ENCODE measurements at regions not wholly inside any gene's neighbourhood (a gene's known extent, or its start where the extent isn't known, plus 50 kb on each side); places are given as distances from the start of the nearest gene placed in this dataset.

GRCh38 chr5:54766748-54767147 is 218.6 kb downstream of the ESM1 start:
- DNase-seq, result no peak

- no peak for DNase-seq
Observed at GRCh38 chr5:54765165-54766028, 220.0 kb downstream of the ESM1 start.

DNA sequence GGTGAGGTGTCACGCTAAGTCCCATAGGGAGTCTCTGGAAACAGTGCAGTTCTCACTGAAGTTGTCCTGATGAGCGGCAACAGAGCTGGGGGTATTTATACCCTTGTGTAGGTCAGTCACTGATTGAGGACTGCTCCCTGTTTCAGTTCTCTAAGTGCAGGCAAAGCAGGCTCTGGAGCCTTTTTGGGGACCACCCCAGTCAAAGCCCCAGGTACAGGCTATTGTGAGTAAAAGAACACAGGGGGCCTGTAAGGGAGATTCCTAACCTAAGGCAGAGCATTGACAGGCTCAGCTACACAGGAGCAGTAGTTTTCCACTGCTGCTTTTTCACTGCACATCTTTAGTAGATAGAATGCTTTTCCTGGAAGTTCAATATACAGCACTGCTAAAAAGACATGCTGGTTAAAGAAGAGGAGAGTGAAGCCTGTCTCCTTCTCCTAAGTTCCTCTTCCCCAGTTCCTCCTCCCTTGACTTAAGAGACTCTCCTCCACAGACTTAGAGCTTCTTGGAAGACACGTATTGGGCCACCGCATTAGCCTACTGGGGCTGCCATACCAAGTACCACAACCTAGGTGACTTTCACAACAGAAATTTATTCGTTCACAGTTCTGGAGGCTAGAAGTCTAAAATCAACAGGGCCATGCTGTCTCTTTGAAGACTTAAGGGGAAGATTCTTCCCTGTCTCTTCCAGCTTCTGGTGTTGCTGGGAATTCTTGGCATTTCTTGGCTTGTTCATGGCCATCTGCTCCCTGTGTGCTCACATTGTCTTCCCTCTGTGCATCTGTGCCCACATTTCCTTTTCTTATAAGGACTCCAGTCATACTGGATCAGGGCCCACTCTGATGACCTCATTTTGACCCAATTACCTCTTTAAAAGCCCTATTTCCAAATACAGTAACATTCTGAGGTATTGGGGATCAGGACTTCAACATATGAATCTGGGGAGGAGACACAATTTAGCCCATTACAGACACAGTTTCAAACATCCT is 221.0 kb downstream of the ESM1 start:
- DNase-seq, result no peak

GRCh38 chr5:54761213-54761701 is 224.1 kb downstream of the ESM1 start:
- DNase-seq, result no peak

GRCh38 chr5:54760182-54760935 is 225.0 kb downstream of the ESM1 start:
- DNase-seq, result no peak

- no peak for DNase-seq
Observed at GRCh38 chr5:54758038-54758437, 227.4 kb downstream of the ESM1 start.

DNA sequence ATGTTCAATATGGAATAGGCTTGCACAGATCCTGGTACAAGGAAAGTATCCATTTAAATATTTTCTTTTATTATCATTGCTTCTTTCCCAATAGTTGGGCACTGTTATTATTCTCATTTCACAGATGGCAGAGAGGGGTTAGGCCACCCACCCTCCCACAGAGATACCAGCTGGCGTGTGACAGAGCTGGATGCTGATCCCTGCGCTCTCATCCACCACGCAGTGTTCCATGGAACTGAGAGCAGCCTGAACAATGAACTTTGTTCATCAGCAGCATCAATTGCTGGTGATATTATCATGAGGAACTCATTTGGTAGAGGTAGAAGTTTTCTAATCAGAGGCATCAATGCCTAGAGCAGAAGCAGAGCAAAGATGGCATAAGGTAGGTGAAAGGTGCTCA is 227.9 kb downstream of the ESM1 start:
- no peak for DNase-seq

- DNase-seq, result no peak
Observed at GRCh38 chr5:54756796-54757402, 228.5 kb downstream of the ESM1 start.

DNA sequence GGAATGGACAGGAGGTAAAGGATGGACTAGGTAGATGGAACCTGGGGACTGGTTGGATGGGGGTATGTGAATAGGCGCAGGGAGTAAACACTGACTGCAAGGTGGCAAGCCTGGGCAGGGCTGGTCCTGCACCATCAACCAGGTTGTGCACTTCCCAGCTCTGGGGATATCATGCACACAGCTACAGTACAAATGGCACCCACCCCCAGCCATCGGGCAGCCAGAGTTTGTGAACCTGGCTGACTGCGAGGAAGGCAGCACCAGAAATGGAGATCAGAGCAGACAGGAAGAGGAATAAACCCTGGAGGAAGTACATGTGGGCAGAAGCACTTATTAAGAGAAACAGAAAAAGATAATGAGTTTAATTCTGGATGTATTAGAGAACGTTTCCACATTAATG is 229.1 kb downstream of the ESM1 start:
- no peak for DNase-seq

DNA sequence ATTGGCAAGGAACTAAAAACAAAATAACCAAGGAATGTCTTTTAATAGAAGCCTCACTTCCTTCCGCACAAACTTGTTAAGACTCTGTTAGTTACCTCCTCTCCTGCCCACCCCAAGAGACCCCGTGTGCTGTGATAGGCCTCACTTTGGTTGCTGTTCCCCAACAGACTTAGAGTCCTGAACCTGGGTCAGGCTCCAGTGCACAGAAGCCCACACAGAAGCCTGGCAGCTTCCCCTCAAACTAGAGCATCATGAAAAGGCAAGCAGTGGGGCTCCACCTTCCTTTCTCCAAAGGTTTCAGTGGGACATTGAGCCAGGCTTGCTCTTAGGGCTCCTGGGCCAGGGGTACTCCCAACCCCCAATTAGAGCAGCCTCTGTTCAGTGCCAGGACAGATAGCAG is 230.5 kb downstream of the ESM1 start:
- DNase-seq, result no peak

DNA sequence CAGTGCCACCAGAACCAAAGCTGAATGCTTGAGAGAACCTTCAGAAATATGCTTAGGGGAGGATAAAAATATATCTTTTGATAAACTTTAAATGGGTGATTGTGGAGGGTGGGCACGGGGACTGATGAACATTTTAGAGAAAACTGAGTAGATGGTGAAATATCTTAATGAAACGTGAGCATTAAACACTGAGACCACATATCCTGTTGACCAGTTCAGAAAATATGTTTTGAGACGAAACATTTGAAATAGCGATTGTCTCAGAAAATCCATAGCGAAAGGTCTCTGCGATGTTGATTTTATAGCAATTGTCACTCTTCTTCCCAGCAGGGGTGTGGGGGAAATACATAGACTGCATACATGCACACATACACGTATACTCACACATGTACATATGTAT is 231.0 kb downstream of the ESM1 start:
- no peak for DNase-seq

- no peak for DNase-seq
Observed at GRCh38 chr5:54753753-54754152, 231.6 kb downstream of the ESM1 start.

DNA sequence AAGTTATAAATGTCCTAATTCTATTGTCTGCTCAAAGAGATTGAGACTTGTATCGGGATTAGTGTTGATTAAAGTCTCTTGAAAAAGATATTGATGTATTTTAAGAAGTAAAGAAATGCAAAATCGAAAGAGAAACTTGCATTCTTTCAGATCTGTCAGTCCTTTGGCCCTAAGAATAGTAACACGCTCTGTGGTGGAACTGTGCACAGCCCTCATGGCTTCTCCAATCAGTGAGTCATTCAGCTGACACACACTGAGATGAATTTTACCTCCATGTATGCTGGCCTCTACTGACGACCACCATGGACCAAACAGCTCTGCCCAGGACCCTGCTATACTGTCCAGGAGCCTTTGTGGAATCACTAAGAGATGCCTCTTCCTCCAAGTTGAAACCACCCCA is 232.4 kb downstream of the ESM1 start:
- no peak for DNase-seq

DNA sequence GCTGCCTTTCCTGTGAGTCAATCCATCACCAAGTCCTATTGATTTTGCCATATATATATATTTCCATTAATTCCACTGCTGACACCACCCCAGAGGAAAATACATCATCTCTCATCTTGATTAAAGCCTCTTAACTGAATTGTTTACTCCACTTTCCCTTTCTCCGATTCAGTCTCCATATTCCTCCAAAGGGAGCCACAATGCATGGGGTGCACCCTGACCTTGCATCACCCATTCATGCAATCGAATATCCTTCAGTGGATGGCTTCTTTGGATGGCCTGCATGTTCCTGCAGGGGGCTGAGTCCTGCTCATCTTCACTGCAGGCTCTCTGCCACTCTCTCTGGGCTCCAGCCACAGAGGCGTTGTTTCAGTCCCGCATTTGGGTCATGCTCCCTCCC is 231.0 kb downstream of the SNX18 start:
- DNase-seq, result no peak

DNA sequence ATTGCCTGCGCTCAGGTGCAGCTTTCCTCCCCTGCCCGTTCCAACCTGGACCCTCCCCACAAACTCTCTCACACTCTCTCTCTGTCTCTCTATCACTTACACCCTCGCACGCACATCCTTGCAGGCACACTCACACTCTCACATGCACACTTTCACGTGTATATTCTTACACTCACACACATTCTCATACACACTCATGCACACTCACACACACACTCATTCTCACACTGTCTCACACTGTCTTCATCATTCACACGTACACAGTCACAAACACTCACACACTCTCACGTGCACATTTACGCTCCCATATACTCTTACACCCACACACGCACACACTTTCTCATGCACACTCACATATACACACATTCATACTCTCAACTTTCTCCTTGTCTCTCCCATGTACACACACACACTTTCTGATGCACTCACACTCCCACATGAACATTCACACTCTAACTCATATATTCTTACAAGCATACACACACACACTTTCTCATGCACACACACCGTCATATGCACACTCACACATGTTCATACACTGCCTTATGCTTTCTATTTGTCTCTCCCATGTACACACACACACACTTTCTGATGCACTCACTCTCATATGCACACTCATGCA is 229.3 kb downstream of the SNX18 start:
- DNase-seq, result no peak

DNA sequence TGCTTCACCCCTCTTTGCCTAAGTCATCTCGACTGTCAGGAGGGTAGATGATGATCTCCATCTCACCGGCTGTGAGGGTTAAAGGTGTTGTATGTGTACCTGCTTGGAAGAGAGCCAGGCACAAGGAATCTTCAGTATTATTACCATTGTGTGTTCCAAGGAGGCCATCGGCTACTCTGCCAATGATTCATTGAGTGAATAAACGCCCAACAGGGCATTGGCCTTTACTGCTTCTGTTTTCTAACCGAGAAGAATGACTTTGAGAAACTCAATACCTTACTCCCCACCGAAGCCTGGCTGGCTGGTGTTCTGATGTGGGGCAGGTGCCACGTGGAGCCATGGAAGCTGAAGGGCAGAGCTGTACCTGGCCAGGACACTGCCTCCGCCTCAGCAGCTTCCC is 228.8 kb downstream of the SNX18 start:
- no peak for DNase-seq

DNA sequence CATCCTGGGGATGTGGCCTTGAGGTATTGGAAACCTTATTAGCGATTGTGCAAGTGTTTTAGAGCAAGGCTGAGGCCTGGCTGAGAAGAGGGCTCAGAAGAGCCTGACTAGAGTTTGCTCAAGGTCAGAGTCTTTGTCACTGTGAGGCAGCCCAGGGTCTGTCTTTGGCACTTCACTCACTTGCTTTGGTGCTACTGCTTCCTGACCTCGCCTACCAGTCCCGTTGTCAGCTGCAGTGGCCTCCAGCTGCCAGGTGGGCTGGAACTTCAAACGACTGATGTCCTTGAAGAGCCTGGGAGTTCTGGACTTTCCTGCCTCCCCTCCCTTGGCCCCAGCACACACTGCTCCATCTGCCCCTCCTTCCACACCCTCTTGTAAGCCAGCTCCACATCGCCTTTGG is 228.0 kb downstream of the SNX18 start:
- no peak for DNase-seq

- no peak for DNase-seq
Observed at GRCh38 chr5:54743997-54744788, 226.6 kb downstream of the SNX18 start.

DNA sequence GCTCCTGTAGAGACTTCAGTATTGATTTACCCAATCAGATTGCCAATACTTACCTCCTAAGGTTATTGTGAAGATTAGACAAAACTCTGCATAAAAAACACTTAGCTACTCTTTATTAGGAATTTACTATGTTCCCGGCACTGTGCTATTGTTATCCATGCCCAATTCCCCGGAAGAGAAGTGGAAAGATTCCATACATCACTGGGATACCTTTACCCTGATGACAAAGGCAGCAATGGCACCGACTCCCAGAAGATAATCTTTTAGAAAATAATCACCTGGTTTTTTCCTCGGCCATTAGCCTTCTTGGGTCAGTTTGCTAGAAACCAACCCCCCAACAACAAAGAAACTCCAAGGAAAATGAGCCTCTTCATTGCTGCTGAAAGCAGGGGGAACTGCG is 226.0 kb downstream of the SNX18 start:
- no peak for DNase-seq

DNA sequence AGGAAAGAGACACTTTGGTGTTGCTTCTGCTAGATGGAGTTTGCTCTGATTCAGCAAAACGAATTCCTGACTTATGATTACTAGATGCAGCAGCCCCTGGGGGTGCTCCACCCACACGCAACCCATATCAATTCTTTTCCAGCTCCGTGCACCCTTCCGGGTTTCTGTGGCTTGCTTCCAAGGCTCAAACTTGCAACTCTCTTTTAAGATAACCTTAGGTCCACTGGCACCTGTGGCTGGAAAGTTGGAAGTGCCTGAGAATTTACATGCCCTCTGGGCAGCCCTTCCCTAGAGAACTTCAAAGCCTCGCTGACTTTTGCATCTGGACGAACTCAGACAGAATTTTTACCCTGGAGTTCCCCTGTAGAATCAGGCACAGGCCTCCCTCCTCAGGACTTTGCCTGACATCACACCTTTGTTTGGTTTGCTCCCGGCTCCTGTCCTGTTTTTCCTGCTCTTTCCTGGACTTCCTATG is 224.9 kb downstream of the SNX18 start:
- DNase-seq, result no peak

DNA sequence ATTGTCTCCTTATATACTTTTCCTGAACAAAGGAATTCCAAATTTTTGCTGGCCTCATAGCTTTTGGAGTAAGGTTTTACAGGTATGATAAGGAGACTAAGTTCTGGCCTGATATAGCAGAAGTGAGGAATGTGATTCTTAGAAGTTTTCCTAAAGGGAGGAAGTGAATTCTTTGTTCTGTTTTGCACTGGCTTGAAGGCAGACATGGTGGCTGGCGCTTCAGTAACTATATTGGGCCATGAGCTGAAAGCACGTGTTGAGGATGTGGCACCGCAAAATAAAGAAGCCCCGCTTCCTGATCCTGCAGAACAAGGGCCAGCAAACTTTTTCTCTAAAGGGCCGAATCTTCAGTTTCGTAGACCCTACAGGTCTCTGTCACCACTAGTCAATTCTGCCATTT is 224.2 kb downstream of the SNX18 start:
- DNase-seq, result no peak
